NB4 (cell line): ENCODE measurements at regions not wholly inside any gene's neighbourhood (a gene's known extent, or its start where the extent isn't known, plus 50 kb on each side); places are given as distances from the start of the nearest gene placed in this dataset.

ENCODE experiments used
- CTCF ChIP-seq: IDR thresholded peaks from one replicate; pipeline ENCODE4 v1.5.1; 2012; ENCODE audit warnings: low read depth, low read length
- POLR2A ChIP-seq: IDR thresholded peaks from 2 replicates; pipeline ENCODE4 v1.6.1; 2011; ENCODE audit warnings: mild to moderate bottlenecking; ENCODE audit not compliant: insufficient read length; ENCODE audit errors: extremely low read depth

DNA sequence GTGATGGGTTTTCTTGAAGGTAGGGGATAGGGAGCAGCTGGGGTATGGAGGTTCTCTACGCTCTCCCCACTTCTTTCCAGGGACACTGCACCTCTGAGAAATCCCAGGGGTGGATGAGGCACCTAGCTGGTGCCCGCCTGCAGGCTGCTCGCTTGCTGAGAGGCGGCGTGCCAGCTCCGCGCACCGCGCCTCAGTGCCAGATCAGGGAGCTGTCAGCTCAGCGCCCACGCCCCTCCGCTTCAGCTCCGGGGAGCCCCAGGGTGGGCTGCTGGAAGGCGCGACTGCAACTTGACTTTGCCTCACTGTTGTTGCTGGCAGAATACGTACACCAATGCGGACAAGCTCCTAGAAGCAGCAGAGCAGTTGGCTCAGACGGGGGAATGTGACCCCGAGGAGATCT is 345.7 kb upstream of the UMPS start:
- TF ChIP-seq POLR2A (no peak), CTCF (no peak)
